ENCODE measurements at regions not wholly inside any gene's neighbourhood (a gene's known extent, or its start where the extent isn't known, plus 50 kb on each side); places are given as distances from the start of the nearest gene placed in this dataset.
A peak's percentile ranks its signal among the peaks of the same experiment; 100 is the strongest.

DNA sequence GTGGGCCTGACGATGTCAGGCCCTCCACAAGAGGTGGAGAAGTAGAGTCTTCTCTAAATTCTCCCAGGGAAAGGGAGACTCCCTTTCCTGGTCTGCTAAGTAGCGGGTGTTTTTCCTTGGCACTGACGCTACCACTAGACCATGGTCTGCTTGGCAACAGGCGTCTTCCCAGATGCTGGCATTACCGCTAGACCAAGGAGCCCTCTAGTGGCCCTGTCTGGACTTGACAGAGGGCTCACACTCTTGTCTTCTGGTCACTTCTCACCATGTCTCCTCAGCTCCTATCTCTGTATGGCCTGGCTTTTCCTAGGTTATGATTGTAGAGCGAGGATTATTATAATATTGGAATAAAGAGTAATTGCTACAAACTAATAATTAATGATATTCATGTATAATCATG is 51.1 kb upstream of the RASSF6 start:
- FAIRE-seq = peak; percentile 56

- FAIRE-seq = no peak
Observed at GRCh38 chr4:73673286-73673685, 53.0 kb upstream of the RASSF6 start.

- no peak for FAIRE-seq
Observed at GRCh38 chr4:73674451-73674919, 54.2 kb upstream of the RASSF6 start.

- no peak for FAIRE-seq
Observed at GRCh38 chr4:73675623-73676022, 55.4 kb upstream of the RASSF6 start.

DNA sequence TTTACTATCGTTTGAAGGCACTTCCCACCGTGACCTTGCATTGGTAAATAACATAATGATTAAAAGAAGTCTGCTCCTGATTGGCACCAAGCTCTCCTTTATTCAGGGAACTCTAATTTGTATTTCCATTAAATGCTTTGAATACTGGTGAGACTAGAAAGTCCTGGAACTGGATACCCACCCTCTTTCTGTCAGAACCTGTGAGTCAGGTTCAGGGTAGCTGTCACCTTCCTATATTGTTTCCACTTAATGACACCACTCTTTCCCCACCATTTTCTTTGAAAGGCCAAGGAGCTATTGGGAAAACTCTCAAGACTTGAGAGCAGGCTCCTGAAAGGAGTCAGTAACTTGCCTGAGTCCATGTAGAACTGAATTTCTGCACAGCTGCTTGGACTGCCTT is 55.9 kb upstream of the RASSF6 start:
- no peak for FAIRE-seq

DNA sequence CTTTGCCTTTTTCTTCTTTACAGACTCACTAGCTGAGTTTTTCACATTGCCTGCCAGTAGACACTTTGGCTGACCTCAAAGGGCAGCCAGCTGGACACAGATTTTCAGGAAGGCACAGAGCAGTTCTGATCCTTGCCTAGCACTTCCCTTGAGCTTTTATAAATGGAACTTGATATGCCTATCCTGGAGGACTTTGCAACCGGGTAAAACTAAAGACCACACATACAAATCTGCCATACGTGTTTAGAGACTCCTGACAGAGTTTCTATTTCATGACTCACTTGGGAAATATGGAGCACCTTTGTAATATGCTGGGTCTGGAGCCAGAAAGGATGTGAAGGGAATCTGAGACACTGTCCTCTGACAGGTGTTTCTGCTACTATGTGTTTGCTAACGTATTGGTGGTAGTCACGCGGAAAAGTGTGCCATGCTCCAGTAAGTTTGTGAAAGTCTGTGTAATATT is 56.7 kb upstream of the RASSF6 start:
- FAIRE-seq = no peak

GRCh38 chr4:73679836-73680235 is 59.6 kb upstream of the RASSF6 start:
- FAIRE-seq = no peak

DNA sequence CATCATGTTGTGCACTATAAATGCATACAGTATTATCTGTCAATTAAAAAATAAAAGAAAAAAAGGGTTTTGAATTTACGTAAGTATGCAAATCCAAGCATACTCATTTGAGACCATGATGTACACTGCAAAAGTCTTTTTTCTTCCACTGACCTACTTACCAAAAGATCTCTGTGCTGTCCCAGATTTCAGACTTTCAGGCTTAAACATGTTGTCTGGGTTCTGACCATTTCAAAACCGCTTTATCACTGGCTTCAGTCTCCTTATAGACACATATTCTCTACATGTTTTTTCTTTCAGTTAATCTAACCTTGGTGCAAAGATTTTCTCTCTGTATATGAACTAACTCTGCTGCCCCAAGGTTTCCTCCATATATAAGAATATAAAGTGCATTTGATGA is 58.6 kb upstream of the CXCL8 start:
- no peak for FAIRE-seq

DNA sequence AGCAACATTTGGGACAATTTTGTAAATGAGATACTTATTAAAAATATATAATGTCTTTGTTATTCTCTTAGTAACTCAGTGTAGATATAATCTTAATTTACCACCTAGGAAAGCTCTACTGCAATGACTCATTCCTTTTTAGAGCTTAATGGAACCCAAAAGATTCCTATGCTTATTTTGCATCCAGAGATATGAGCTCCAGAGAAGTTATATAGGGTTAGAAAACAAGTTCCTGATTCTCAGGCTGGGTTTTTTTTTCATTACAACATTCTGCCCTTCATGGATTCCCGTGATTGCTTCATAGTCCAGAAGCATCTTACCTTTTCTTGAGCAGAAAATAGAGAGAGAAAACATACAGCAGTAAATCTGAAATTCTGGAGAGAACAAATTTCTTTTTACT is 57.9 kb upstream of the CXCL8 start:
- no peak for FAIRE-seq

GRCh38 chr4:73683033-73683432 is 57.3 kb upstream of the CXCL8 start:
- no peak for FAIRE-seq

DNA sequence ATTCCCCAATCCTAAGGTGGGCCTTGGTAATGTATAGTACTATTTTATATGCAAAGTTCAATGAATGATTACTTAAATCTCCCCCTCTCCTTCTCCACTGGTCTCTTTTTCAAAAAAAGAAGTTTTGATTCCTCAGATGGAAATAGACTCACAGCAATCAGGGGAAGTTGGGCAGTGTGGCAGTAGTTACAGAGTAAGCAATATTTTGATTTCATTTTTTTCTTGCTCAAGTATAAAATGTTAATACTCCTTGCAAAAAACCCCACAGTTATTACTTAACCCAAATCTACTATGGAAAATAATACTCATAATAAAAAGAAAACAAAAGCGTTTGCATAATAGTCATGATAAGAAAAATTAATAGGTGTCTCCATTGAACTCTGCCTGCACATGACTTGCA is 56.9 kb upstream of the CXCL8 start:
- no peak for FAIRE-seq

DNA sequence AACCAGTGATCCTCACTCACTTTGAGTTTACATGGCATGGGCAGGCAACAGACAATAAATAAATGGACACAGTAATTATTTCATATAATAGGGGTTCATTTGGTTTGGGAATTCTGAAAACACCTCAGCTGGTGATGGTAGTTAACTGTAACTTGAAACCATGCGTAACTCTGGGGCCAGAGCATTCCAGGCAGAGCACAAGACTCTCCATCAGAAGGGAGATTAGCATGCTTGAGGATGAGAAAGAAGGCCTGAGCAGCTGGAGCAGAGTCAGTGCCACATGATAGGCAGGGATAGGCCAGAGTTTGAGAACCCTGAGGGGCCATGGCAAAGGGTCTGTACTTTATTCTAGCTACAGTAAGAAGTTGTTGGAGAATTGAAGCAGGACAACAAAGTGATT is 56.3 kb upstream of the CXCL8 start:
- no peak for FAIRE-seq

DNA sequence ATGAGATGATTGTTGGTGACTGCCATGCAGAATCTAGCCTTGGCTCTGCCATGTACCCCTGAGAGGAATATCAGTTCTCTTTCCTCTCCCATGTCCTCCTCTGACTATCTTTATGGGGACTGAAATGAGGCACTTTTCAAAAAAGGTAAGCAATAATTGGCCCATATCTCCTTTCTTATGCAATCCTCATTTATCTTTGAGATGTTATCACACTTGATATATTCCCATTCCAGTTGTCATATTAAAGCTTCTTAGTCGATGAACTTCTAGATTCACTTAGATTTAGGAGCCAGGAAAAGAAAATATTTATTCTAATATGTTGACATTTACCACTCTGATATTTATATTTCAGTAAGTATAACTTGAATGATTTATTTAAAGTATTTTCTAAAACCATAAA is 55.3 kb upstream of the CXCL8 start:
- FAIRE-seq = no peak

GRCh38 chr4:73687421-73687820 is 52.9 kb upstream of the CXCL8 start:
- no peak for FAIRE-seq

GRCh38 chr4:73690051-73690738 is 50.2 kb upstream of the CXCL8 start:
- FAIRE-seq = no peak
